T-helper 1 cell treated with Interleukin-12 subunit alpha and Interleukin-12 subunit beta and Interleukin-4 antibody, amounts not matched to agents 30 μg/mL and 1 μg/mL, for 36 hours (primary cell): ENCODE measurements at regions not wholly inside any gene's neighbourhood (a gene's known extent, or its start where the extent isn't known, plus 50 kb on each side); places are given as distances from the start of the nearest gene placed in this dataset.
A peak's percentile ranks its signal among the peaks of the same experiment; 100 is the strongest.

Experiments
- H3K27ac Mint-ChIP-seq: one replicate; pipeline ENCODE4 v1.8.0; 2021; ENCODE audit warnings: mild to moderate bottlenecking, mixed read lengths
- H3K27me3 Mint-ChIP-seq: one replicate; pipeline ENCODE4 v1.8.0; 2021; ENCODE audit warnings: low read depth, mixed read lengths
- H3K36me3 Mint-ChIP-seq: one replicate; pipeline ENCODE4 v1.8.0; 2021; ENCODE audit warnings: low read depth, mixed read lengths
- H3K4me1 Mint-ChIP-seq: one replicate; pipeline ENCODE4 v1.8.0; 2021; ENCODE audit warnings: low read depth, mixed read lengths
- H3K4me3 Mint-ChIP-seq: one replicate; pipeline ENCODE4 v1.8.0; 2021; ENCODE audit warnings: mild to moderate bottlenecking, moderate library complexity, mixed read lengths
- H3K9me3 Mint-ChIP-seq: one replicate; pipeline ENCODE4 v1.8.0; 2021; ENCODE audit warnings: mixed read lengths

- H3K4me1 Mint-ChIP-seq, result no peaks in the 10 kb centered on the region
- no peaks in the 10 kb centered on the region for H3K36me3 Mint-ChIP-seq
- H3K9me3 Mint-ChIP-seq, result no peaks in the 10 kb centered on the region
- H3K4me3 Mint-ChIP-seq, result no peak overlapping the region
- H3K27me3 Mint-ChIP-seq, result no peaks in the 10 kb centered on the region
- no peak overlapping the region for H3K27ac Mint-ChIP-seq
Measured at GRCh38 chr5:175092691-175093090, 351.3 kb downstream of the DRD1 start.

DNA sequence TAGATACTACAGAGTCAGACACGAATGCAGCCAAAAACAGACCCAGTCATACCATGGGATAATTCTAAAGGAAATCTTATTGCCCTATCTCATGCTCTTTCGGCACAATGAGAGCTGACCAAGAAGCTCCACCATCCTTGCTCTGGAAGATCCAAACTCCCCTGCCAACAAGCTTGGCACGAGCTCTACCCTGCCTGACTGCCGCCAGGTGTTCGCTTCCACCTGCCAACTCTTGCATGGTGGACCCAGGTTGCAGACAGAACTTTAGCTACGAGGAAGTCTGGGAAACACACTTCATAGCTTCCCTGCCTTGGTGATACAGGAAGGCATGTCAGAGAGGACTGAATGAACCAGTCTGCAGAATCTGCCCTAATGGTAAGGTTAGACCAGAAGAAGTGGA is 355.0 kb downstream of the DRD1 start:
- Mint-ChIP-seq H3K9me3 (no peaks in the 10 kb centered on the region), H3K27ac (no peak overlapping the region), H3K4me3 (no peak overlapping the region), H3K36me3 (no peaks in the 10 kb centered on the region), H3K27me3 (no peaks in the 10 kb centered on the region), H3K4me1 (no peaks in the 10 kb centered on the region)

GRCh38 chr5:175082866-175083590 is 358.6 kb downstream of the MSX2 start:
- Mint-ChIP-seq H3K4me1 (no peaks in the 10 kb centered on the region), H3K27me3 (no peaks in the 10 kb centered on the region), H3K4me3 (no peak overlapping the region), H3K9me3 (no peaks in the 10 kb centered on the region), H3K36me3 (no peaks in the 10 kb centered on the region), H3K27ac (no peak overlapping the region)

DNA sequence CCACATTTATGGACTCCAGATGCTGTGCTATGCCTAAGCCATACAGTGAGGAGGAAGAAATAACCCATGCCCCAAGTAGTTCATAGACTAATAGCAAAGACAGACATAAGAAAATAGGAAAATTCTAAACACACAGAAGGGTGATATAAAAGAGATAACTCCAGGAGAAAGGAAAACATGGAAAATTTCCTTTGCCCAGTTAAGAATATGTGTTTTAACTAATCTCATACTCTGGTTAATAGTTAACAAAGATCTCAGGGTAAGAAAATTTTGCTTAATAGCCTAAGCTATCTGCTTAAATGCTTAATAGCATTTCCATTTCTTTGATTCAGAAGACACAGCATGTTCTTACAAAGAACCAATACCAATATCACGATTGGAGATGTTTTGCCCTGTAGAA is 358.0 kb downstream of the MSX2 start:
- Mint-ChIP-seq H3K27me3 (no peaks in the 10 kb centered on the region), H3K27ac (no peak overlapping the region), H3K4me1 (no peaks in the 10 kb centered on the region), H3K9me3 (no peaks in the 10 kb centered on the region), H3K4me3 (no peak overlapping the region), H3K36me3 (no peaks in the 10 kb centered on the region)

- Mint-ChIP-seq H3K4me1 (no peaks in the 10 kb centered on the region), H3K4me3 (no peak overlapping the region), H3K9me3 (no peaks in the 10 kb centered on the region), H3K27me3 (no peaks in the 10 kb centered on the region), H3K36me3 (no peaks in the 10 kb centered on the region), H3K27ac (no peak overlapping the region)
Measured at GRCh38 chr5:175079707-175080106, 355.3 kb downstream of the MSX2 start.

DNA sequence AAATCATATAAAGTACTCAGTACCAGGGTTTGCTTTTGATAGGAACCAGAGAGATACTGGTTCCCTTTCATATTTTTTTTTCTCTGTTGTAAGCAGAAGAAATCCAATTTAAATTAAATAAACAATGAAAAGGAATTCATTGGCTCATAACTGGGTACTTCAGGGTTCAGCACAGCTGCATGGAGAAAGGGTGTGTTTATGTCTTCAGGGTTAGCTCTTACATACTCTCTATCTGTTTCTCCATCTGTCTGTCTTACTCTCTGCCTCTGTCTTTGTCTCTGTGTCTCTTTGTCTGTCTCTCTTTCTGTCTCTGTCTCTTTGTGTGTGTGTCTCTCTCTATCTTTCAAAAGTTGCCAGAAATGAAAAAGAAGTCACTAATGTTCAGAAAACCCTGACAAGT is 345.9 kb downstream of the MSX2 start:
- Mint-ChIP-seq H3K9me3 (no peaks in the 10 kb centered on the region), H3K4me3 (no peak overlapping the region), H3K36me3 (no peaks in the 10 kb centered on the region), H3K27ac (no peak overlapping the region), H3K4me1 (no peaks in the 10 kb centered on the region), H3K27me3 (no peaks in the 10 kb centered on the region)

GRCh38 chr5:175060257-175060656 is 335.9 kb downstream of the MSX2 start:
- H3K9me3 Mint-ChIP-seq, result no peaks in the 10 kb centered on the region
- H3K4me3 Mint-ChIP-seq, result peak overlapping the region; percentile 70
- peaks cover 10% of the 10 kb centered on the region for H3K4me1 Mint-ChIP-seq
- H3K27me3 Mint-ChIP-seq, result peaks cover 18% of the 10 kb centered on the region
- no peak overlapping the region for H3K27ac Mint-ChIP-seq
- no peaks in the 10 kb centered on the region for H3K36me3 Mint-ChIP-seq

DNA sequence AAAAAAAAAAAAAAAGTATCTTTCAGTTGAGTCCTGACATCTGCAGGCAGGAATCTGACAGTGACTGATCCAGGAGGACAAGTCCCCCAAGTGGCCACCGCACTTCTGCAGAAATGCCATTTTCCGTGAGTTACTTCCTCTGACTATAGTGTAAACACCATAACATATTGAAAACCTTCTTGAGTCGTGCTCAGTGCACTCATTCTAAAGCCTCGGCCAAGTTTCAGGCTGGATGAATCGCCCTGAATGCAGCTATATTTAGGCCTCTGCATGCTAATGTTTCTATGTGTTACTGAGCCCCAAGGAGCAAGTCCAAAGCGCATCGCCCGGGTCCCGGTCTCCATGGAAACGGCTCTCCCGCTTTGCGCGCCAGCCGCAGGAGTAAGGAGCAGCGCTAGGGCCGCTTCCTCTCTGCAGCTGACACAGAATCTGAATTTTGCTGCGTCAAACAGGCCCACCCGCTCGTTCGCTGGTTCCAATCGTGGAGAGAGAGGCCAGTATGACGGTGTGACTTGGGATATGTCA is 335.4 kb downstream of the MSX2 start:
- H3K27ac Mint-ChIP-seq, result no peak overlapping the region
- H3K36me3 Mint-ChIP-seq, result no peaks in the 10 kb centered on the region
- peaks cover 18% of the 10 kb centered on the region for H3K27me3 Mint-ChIP-seq
- peaks cover 10% of the 10 kb centered on the region for H3K4me1 Mint-ChIP-seq
- H3K4me3 Mint-ChIP-seq, result peak overlapping the region; percentile 70
- H3K9me3 Mint-ChIP-seq, result no peaks in the 10 kb centered on the region

DNA sequence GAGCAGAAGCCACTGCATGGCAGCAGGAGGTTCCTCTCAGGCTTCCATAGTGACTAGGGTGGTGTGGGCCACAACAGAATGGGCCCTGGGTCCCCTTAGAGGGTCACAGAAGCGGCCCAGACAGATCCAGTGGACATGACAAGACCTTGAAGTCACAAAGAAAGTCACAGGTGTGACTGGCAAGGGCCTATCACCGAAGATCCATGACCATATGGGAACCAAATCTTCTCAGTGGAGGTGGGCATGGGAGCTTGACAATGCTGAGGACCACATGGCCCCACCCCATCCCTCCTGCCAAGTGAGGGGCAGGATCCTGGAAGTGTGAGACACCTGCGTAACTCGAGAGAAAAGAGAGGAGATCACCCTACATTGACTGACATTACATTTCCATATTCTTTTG is 332.4 kb downstream of the MSX2 start:
- H3K27me3 Mint-ChIP-seq, result peaks cover 12% of the 10 kb centered on the region

DNA sequence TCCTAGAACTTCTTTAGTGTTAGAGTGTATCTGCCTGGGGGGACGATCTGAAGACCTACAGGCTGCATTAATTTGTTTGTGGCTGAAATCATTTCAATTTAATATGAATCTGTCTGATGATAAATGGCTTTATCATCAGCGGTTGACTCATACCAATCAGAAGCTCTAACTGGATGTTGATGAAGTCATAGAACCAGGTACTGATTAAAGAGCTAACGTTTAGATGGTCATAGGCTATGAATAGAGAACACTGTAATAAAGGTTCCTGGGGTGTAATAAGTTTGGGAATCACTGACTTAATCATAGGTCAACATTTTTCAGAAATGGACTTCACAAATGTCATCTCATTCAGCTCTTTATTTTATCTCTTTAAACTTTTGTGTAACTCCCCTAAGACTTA is 329.9 kb downstream of the MSX2 start:
- Mint-ChIP-seq H3K9me3 (no peaks in the 10 kb centered on the region), H3K4me1 (no peaks in the 10 kb centered on the region)

More for the DNA sequence above, 332.4 kb downstream of the MSX2 start:
- H3K27ac Mint-ChIP-seq, result no peak overlapping the region
- peaks cover 10% of the 10 kb centered on the region for H3K4me1 Mint-ChIP-seq
- H3K9me3 Mint-ChIP-seq, result no peaks in the 10 kb centered on the region
- H3K4me3 Mint-ChIP-seq, result no peak overlapping the region
- H3K36me3 Mint-ChIP-seq, result no peaks in the 10 kb centered on the region

GRCh38 chr5:175052351-175052750 is 328.0 kb downstream of the MSX2 start:
- Mint-ChIP-seq H3K4me1 (no peaks in the 10 kb centered on the region), H3K27ac (no peak overlapping the region), H3K9me3 (no peaks in the 10 kb centered on the region), H3K4me3 (no peak overlapping the region), H3K36me3 (no peaks in the 10 kb centered on the region), H3K27me3 (no peaks in the 10 kb centered on the region)

More for the DNA sequence above, 329.9 kb downstream of the MSX2 start:
- no peak overlapping the region for H3K4me3 Mint-ChIP-seq
- no peaks in the 10 kb centered on the region for H3K36me3 Mint-ChIP-seq
- peaks cover 4% of the 10 kb centered on the region for H3K27me3 Mint-ChIP-seq
- no peak overlapping the region for H3K27ac Mint-ChIP-seq

- no peaks in the 10 kb centered on the region for H3K27me3 Mint-ChIP-seq
- no peak overlapping the region for H3K4me3 Mint-ChIP-seq
- no peaks in the 10 kb centered on the region for H3K9me3 Mint-ChIP-seq
- no peak overlapping the region for H3K27ac Mint-ChIP-seq
- H3K4me1 Mint-ChIP-seq, result no peaks in the 10 kb centered on the region
- no peaks in the 10 kb centered on the region for H3K36me3 Mint-ChIP-seq
Measured at GRCh38 chr5:175047048-175047447, 322.7 kb downstream of the MSX2 start.

GRCh38 chr5:175045820-175046219 is 321.4 kb downstream of the MSX2 start:
- Mint-ChIP-seq H3K4me3 (no peak overlapping the region), H3K27me3 (no peaks in the 10 kb centered on the region), H3K4me1 (no peaks in the 10 kb centered on the region), H3K27ac (no peak overlapping the region), H3K36me3 (no peaks in the 10 kb centered on the region), H3K9me3 (no peaks in the 10 kb centered on the region)

GRCh38 chr5:175037820-175038219 is 313.4 kb downstream of the MSX2 start:
- Mint-ChIP-seq H3K27me3 (no peaks in the 10 kb centered on the region), H3K27ac (no peak overlapping the region), H3K4me3 (no peak overlapping the region), H3K36me3 (no peaks in the 10 kb centered on the region), H3K4me1 (no peaks in the 10 kb centered on the region), H3K9me3 (no peaks in the 10 kb centered on the region)

DNA sequence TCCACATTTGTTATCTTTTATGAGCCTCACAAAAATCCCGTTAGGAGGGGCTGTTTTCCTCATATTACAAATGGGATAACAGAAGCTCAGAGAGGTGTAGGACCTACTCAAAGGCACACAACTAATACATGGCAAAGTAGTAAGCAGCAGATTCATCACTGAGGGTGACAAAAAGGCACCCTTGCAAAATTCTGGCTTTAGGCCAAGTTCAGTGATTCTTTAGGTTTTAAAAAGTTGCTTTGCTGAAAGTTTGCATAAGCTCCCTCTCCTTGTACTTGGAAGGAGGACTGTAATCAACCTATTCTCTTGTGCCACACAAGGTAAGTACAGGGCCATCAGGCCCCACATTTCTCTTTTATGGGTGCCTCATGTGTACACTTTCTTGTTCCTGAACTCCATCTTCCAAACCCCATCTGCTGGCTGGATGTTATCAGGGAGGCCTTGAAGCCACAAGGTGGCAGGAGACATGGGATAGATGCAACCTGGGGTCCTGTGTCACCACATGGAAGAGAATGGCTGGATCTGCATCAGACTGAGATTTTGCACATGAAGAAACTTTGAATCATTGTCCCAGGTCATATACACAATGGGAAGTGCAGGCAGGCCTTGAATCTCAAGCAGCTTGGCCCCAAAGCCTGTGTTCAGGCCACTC is 311.6 kb downstream of the MSX2 start:
- Mint-ChIP-seq H3K9me3 (no peaks in the 10 kb centered on the region), H3K27ac (no peak overlapping the region), H3K27me3 (no peaks in the 10 kb centered on the region), H3K36me3 (no peaks in the 10 kb centered on the region), H3K4me3 (no peak overlapping the region), H3K4me1 (no peaks in the 10 kb centered on the region)
